ENCODE measurements at regions not wholly inside any gene's neighbourhood (a gene's known extent, or its start where the extent isn't known, plus 50 kb on each side); places are given as distances from the start of the nearest gene placed in this dataset.

DNA sequence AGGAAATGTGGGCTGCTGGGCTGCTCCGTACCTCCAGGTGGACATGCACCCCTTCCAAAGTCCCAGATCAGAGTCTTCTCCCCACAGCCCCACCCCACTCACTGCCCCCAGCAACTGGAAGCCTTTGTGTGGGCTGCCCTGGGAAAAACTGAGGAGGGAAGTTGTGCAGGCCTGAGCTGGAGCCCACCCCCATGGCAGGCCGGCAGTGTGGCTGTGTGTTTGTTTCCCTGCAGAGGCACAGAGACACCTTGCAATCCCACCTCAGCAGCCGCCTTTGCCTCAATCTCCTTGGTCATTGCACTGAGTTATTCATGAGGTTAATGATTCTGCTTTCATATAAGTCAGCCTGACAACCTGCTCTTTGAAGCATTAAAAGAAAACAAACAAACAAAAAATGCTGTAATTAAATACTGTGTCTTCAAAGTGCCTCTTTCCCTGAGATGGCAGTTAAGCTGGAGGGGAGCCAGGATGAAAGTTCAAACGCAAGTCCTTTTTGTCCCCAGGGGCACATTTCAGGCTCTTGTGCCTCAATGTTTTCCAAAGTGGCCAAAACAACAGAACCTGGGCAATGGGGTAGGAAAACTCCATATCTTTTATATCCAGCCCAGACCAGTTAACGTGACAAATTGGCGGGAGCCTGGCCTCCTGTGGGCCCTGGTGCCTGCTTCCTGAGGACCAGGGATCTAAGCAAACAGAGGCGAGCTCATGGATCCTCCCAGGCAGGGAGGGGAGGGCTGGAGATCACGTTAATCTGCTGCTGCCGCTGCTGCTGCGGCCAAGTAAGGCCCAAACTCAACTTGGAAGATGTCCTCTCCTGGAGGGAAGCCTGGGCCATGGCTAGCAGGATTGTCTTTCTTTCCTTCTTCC, 51.9 kb upstream of the TSPAN11 start:
- DNase-seq (ENCODE audit: low read depth, low spot score) = peak; percentile 39

DNA sequence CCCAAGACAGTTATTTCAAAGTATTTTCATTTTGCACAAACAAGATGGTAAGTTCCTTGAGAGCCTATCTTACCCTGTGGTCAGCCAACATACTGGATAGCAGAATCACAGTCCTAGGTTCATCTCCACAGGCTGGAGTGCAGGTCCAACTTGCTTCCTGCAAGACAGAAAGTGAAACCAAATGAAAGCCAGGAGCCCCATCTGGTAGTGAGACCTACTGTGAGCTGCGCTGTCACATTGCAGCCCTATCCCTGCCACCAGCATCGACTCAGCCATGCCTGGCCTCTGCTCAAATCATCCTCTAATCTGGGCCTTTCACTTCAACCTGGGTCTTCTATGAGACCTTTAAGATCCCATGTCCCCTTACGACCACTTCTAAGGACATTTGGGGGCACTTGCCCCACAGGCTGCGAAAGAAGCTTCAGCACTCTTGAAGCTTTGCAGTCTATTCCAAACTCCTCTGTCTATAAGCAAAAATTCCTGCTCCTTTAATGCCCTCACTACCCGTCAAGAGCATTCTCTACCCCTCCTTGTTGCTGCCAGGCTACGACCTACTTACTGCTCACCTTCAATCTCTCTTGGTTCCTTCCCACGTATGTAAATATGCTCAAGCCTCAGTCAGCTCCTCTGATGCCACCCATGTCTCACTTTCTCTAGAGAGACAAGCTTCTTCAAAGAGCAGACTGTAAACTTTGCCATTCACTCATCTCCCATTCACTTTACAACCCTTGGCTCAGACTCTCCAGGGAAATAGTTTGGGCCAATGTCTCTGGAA, 55.9 kb upstream of the TSPAN11 start:
- DNase-seq (ENCODE audit: low read depth, low spot score) = no peak

DNA sequence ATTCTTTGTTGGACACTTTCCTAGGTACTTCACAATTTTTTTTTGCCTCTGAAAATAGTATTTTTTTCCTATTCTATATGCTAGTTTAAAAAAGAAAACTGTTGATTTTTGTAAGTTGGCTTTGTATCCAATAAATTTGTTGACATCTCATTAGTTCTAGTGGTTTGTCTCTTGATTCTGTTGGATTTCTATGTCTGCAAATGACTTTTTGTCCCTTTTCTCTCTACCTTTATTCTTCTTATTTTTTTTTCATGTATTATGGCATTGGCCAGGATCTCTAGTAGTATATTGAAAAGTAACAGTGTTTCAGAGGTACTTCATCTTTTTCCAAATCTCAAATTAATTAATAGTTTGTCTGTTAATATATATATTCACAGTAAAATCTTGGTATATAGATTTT, 59.1 kb upstream of the TSPAN11 start:
- DNase-seq (ENCODE audit: low read depth, low spot score) = no peak

DNA sequence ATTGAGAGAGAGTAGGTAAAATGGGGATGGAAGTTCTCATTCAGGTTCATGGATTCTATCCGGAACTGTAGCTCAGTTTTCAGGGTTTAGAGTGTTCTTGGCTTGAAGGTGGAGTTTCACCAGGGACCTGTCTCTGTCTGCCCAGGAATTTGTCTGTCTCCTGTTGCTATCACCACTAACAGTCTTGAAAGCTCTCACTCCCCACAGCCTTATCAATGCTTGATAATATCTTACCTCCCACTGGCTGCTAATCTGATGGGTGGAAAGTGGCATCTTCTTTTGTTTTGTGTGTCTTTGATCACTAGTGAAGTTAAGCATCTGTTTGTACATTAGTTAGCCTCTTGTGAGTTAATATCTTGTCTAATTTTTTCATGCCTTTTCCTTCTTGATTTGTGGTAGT, 60.3 kb upstream of the TSPAN11 start:
- no peak for DNase-seq (ENCODE audit: low read depth, low spot score)

- DNase-seq (ENCODE audit: low read depth, low spot score) = no peak
Measured at GRCh38 chr12:30863839-30864238, 62.7 kb upstream of the TSPAN11 start.

GRCh38 chr12:30862486-30862885, 64.1 kb upstream of the TSPAN11 start:
- no peak for DNase-seq (ENCODE audit: low read depth, low spot score)

DNA sequence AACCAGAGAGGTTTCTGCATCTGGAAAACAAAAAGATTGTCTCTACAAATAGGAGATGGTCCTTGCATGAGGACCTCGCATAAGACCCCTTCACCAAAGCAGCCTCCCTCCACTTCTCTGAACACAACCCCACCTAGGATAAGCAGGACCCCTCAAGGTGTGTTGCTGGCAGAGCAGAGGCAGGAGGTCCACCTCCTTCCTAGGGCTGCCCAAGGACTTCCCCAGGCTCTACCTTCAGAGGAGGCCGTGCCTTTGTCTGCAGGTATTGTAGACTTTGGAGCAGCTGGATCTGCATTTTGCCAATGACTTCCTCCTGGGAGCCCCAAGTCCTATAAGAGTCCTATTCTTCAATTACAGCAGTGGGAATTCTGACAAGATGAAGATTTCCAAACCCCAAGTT, 67.3 kb upstream of the TSPAN11 start:
- DNase-seq (ENCODE audit: low read depth, low spot score) = no peak

GRCh38 chr12:30858471-30858870, 68.1 kb upstream of the TSPAN11 start:
- DNase-seq (ENCODE audit: low read depth, low spot score) = no peak

DNA sequence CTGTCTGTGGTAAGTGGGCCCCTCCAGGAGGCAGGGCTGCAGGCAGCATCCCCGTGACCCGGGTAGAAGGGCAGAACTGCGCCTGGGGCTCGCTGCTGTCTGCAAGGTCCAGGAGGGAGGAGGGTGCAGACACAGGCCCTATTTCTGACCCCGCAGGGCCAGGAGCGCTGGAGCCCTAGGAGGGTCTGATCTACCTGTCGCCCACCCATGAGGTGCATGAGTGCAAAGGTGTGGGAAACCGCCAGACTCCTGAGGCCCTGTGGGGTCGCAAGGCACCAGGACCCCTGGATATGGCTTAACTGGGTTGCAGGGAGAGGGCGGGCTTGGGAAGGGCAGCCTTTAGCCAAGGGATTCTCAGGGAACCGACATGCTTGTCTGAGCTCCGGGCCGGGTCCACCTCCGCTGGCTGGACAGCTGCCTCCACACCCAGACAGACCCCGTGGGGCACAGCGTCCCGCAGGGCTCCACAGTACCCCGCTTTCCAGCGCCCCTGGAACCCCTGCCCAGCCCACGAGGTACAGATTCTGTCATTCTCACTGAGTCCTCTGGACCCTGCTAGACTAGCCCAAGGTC, 72.9 kb upstream of the TSPAN11 start:
- DNase-seq (ENCODE audit: low read depth, low spot score) = no peak

GRCh38 chr12:30850684-30851083, 75.9 kb upstream of the TSPAN11 start:
- DNase-seq (ENCODE audit: low read depth, low spot score) = peak; percentile 14

- peak; percentile 16 for DNase-seq (ENCODE audit: low read depth, low spot score)
Measured at GRCh38 chr12:30847259-30847658, 79.3 kb upstream of the TSPAN11 start.

DNA sequence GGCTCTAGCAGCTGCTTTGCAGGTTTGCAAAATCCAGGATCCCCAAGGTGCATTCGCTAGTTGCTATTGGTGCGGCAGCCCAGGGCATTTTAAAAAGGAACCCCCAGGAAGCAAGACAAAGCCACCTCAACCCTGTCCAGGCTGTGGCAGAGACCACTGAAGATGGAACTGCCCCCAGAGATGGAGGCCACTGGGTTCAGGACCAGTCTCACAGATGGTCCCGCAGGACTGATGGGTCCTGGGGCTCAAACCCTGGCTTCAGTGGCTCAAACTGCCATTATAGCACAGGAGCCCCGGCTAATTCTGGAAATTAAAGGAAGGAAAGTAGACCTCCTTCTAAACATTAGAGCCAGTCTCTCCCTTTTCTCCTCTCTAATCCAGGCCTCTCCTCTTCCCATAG, 79.8 kb upstream of the TSPAN11 start:
- no peak for DNase-seq (ENCODE audit: low read depth, low spot score)

DNA sequence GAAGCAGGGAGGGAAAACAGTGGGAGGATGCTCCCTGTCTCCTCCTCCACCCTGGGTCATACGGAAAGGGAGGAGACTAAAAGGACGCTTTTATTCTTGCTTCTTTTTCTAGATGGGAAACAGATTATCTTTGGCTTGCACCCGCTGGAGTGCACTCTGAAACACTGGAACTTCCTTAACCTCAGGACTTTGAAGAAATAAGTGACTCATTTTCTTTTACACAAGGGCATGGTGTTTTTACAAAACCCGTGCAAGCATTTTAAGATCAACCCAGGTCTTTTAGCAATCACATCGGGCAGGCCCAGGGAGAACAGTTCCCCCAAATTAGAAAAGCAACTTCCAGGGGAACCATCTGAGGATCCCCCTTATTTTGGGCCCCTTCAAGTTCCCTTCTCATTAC, 80.9 kb upstream of the TSPAN11 start:
- no peak for DNase-seq (ENCODE audit: low read depth, low spot score)

DNA sequence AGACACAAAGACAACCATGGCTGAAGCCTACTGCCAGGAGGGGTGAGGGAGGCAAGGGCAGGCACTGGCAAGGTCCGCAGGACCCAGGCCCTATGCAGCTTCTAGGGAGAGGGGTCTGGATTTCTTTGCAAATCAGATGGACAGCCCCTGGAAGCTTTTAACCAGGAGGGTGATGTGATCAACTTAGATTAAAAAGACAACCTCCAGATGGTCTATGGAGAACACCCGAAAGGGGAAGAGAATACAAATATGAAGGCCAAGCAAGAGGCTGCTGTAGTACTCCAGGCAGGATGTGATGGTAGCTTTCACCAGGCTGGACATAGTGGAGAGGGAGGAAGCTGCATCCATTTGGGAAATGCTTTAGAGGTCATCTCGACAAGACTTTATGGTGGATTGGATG, 83.3 kb upstream of the TSPAN11 start:
- no peak for DNase-seq (ENCODE audit: low read depth, low spot score)

- DNase-seq (ENCODE audit: low read depth, low spot score) = no peak
Measured at GRCh38 chr12:30840715-30841114, 85.8 kb upstream of the TSPAN11 start.

DNA sequence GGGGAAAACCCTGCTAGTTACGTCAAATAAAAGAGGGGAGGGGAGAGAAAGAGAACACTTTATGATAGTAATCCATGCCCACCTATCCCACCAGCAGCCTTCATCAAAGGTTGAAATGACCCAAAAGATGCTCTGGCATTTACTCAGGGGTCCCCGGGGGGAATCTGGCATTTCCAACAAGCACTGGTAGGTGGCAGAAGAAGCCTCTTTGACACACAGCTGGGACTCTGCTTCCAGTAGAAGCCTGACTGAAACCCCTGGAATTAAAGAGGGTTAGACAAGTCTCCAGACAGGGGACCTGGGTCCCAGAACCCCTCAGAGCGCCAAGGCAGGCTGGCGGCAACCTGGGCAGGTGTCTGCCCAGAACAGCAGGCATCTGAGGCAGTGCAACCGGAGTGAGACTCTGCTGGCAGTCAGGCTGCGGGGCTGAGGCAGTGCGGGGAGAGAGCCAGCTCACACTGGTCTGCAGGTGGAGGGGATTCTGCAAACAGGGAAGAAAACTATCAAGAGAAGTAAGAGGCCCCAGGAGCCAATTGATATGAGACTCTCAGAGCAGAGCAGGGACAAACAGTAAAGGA, 85.0 kb upstream of the CAPRIN2 start:
- no peak for DNase-seq (ENCODE audit: low read depth, low spot score)

- no peak for DNase-seq (ENCODE audit: low read depth, low spot score)
Measured at GRCh38 chr12:30837595-30837994, 82.8 kb upstream of the CAPRIN2 start.

- DNase-seq (ENCODE audit: low read depth, low spot score) = no peak
Measured at GRCh38 chr12:30836656-30837445, 82.1 kb upstream of the CAPRIN2 start.

DNA sequence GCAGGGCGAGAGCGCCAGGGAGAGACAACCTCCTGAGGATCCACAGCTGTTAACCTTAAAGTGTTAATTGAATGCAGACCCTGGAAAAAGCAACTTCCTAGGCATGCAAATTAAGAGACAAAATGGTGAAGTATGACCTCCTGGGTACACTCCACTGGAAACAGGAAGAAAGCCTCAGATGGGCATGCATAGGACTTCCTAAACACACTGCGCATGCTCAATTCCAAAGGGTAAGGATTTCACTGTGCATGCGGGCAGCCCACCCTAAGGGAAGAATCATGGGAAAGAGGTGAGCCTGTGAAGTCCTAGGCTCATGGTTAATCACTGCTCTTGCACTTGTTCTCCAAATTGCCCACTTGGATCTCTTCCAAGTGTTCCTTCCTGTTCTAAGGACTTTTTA, 80.5 kb upstream of the CAPRIN2 start:
- DNase-seq (ENCODE audit: low read depth, low spot score) = no peak

DNA sequence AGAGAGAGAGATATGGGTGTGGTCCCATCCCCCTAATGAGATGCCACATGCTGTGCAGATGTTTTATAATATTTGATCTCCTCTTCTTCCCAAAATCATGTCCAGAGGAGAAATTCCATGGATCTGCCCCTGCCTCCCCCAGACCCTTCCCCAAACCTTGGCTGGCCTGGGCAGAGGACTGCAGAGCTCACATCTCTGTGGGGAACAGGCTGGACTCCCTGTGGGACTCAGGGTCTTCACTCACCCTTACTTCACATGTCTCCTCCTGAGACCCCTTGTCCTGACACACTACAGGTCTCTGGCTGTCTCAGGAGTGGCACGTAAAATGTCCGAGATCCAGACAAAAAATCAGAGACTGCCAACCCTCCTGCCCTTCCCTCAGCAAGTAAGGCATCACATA, 76.0 kb upstream of the CAPRIN2 start:
- DNase-seq (ENCODE audit: low read depth, low spot score) = no peak

- no peak for DNase-seq (ENCODE audit: low read depth, low spot score)
Measured at GRCh38 chr12:30829876-30830275, 75.1 kb upstream of the CAPRIN2 start.

GRCh38 chr12:30828686-30829085, 73.9 kb upstream of the CAPRIN2 start:
- DNase-seq (ENCODE audit: low read depth, low spot score) = no peak
